ACHN (cell line): ENCODE measurements at regions not wholly inside any gene's neighbourhood (a gene's known extent, or its start where the extent isn't known, plus 50 kb on each side); places are given as distances from the start of the nearest gene placed in this dataset.

Experiments used
- DNase-seq: peaks from one replicate; pipeline ENCODE4 v3.0.0-alpha.2; 2015
- in situ Hi-C: cut with HindIII; loops from 2 replicates; pipeline ENCODE4 v1.10.0; 2017; ENCODE audit warnings: low sequenced_read_pairs, low pct_ligation_motif_present, low pct_unique_long_range_greater_than_20kb

- DNase-seq: no peak
- in situ Hi-C loops: no loop called here
Observed at GRCh38 chr4:153117554-153117953, 86.7 kb upstream of the TRIM2 start.

DNA sequence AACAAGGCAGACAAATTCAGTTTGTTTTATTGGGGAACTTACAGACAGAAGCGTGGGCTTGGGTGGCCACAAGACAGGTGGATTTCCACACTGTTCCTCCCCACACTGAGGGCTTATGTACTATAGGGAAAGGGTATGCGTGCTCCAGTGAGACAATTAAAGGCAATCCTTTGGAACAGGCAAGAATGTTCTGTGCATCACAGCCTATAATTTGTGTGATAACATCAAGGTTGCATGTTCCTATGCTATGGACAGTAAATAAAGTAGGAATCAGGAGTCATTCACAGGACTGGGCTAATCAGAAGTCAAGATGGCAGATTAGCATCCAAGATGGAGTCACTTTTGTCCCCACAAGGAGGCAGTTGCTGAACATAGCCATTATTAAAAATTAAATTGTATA lies 84.6 kb upstream of the TRIM2 start:
- no peak for DNase-seq
- in situ Hi-C loops: no loop called here

GRCh38 chr4:153120235-153120634 lies 84.0 kb upstream of the TRIM2 start:
- in situ Hi-C loops: no loop called here
- DNase-seq: no peak

DNA sequence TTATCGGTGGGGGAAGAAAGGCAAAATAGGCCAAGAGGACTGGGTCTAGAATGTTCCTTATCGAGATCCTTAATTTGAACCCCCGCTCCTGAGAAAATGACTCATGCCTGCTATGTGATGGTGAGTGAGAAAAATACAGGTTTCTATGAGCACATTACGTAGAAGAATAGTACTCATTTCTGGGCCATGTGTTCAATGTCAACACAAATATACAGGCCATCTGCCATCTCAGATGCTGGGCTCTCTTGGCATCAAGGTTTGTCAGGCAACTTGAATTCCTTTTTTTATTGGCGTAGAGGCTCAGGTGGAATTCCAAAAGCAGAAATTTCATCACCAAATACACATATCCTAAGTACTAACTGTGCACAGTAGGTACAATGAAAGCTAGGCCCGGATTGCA lies 81.4 kb upstream of the TRIM2 start:
- in situ Hi-C loops: no loop called here
- no peak for DNase-seq

DNA sequence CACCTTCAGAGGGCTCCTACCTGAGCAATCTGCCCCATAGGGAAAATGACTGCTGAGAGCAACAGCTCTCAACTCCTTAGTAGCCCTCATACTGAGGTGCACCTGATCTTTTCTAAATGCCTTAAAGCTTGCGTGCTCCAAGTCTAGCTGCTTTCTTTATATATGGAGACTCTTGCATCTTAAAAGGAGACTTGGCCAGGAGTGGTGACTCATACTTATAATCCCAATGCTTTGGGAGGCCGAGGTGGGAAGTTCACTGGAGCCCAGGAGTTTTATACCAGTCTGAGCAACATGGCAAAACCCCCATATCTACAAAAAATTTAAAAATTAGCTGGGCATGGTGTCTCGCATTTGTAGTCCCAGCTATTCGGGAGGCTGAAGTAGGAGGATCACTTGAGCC lies 78.1 kb upstream of the TRIM2 start:
- DNase-seq: no peak
- in situ Hi-C loops: no loop called here

- DNase-seq: peak; percentile 68
- in situ Hi-C loops: no loop called here
Observed at GRCh38 chr4:153127760-153128494, 76.3 kb upstream of the TRIM2 start.

DNA sequence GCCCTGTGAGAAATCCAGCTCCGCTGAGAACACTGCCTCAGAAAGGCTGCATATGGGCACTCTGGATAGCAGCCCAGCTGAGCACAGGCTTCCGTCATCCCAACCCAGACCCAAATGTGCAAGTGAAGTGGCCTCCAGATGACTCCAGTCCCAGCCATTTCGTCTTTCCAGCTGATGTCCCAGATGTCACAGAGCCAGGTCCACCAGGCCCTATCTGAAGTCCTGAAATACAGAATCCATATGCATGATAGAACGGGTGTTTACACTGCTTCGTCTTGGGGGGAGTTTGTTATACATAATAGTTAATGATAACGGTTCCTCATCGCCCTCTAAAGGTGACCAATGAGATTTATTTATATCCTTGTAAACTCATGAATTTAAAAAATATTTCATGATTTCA lies 72.6 kb upstream of the TRIM2 start:
- DNase-seq: no peak
- in situ Hi-C loops: no loop called here

GRCh38 chr4:153137159-153137558 lies 67.1 kb upstream of the TRIM2 start:
- in situ Hi-C loops: no loop called here
- peak; percentile 45 for DNase-seq

- in situ Hi-C loops: no loop called here
- DNase-seq: no peak
Observed at GRCh38 chr4:153137677-153138630, 66.3 kb upstream of the TRIM2 start.

GRCh38 chr4:153138736-153139135 lies 65.5 kb upstream of the TRIM2 start:
- in situ Hi-C loops: no loop called here
- DNase-seq: no peak

DNA sequence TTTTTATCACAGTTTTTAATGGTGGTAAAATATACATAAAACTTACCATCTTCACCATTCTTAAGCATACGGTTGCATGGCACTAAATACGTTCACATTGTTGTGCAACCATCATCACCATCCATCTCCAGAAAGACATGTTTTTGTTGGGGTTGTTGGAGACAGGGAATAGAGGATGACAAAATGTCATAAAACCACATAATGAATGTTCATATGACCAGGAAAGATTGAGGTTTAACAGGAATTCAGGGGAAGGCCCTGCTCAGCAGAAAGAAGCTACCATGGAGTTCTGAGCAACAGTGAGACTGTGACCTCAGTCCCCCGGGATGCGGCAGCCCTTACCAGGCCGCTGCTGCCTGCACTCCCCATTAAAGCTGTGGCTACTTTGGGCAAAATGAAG lies 63.9 kb upstream of the TRIM2 start:
- in situ Hi-C loops: no loop called here
- no peak for DNase-seq

GRCh38 chr4:153141238-153141637 lies 63.0 kb upstream of the TRIM2 start:
- no peak for DNase-seq
- in situ Hi-C loops: no loop called here

DNA sequence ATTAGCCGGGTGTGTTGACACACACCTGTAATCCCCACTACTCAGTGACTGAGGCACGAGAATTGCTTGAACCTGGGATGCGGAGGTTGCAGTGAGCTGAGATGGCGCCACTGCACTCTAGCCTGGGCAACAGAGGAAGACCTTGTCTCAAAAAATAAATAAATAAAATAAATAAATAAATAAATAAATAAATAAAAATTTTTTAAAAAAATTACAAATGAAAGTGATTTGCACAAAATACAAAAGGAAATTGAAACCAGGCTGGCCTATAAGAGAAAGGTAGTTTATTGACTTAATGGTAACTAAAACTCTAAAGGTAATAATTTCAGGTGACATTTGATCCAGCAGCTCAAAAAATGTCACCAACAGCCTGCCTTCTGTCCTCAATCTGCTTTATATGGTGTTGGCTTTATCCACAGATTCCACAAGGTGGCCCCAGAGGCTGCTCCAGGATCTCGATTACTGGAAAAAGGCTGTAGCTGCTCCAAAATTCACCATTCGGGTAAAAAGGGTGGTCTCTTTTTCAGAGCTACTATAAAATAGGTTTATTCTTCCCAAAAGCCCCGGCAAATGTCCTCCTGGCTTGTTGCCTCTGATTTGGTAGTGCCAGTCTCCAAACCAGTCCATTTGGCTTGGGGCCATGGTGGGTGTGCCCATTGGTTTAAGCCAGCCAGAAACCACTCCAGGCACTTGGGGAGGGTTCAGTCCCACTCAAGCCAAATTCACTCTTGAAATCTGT lies 61.4 kb upstream of the TRIM2 start:
- peak; percentile 71 for DNase-seq
- in situ Hi-C loops: no loop called here

DNA sequence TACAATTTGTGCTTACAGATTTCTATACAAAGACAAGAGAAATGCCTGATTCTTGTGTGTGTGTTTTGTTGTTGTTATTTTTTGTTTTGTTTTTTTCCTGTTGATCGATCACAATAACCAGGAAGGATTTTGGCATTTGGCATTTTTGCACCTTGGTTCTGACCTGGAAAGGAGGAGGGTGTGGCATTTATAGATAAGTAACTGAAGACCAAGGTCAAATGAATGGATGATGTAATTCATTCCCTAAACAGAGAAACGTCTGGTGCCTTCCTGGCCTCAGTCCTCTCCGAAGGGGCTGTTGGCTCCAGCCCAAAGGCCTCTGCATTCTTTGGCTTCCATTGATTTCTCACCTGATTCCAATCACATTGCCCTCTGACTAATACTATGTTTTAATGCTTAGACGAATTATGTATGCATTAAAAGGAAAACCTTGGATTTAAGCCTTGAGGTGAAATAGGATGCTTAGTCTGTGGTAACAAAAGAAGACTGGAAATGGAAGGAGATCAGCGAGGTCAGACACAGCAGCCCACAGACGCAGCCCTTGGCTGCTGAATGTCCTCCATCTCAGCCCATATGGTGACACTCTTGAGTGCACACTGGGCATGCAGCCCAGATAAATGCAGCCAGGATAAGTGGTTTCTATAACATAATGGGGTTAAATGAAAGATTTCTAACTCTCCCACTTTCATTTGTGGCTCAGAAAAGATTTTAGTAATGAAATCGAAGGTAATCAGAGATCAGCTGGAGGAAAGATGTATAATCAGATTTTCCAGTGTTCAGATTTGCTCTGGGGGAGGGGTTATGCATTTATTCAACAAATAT lies 60.5 kb upstream of the TRIM2 start:
- in situ Hi-C loops: no loop called here
- DNase-seq: peak; percentile 69

- no peak for DNase-seq
- in situ Hi-C loops: no loop called here
Observed at GRCh38 chr4:153146031-153146430, 58.2 kb upstream of the TRIM2 start.

DNA sequence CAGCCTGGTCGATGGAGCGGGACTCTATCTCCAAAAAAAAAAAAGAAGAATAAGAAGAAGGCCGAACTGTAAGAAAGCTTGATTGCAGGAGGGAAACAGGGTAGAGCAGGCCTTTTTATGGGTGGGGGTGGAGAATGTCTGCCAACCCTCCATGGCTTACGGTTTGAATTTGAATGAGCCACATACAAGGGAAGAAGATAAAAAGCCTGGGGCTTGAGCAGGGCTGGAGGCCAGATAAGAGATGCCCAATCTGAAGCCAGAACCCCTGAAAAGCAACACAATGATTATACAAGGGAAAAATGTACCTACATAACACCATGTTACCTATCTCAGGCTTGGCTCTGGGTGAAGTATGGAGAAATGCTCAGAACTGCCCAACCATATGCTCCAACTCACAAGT lies 57.3 kb upstream of the TRIM2 start:
- no peak for DNase-seq
- in situ Hi-C loops: no loop called here

GRCh38 chr4:153148791-153149190 lies 55.5 kb upstream of the TRIM2 start:
- in situ Hi-C loops: no loop called here
- DNase-seq: no peak
